Lung (tissue), 11 donors: ENCODE measurements at regions not wholly inside any gene's neighbourhood (a gene's known extent, or its start where the extent isn't known, plus 50 kb on each side); places are given as distances from the start of the nearest gene placed in this dataset.

Source experiments
- ATAC-seq: fragments of 200-7000 bp; cut with Tn5 transposase; one replicate; pipeline ENCODE4 v1.9.1; 2020; ENCODE audit warnings: moderate number of reproducible peaks; ENCODE audit not compliant: insufficient read depth, low FRiP score
- DNase-seq, 3 donors: peaks; one replicate each; pipeline ENCODE4 v3.0.0-alpha.2; 2013 to 2017
- H3K27ac ChIP-seq, 2 donors: one replicate each; pipeline ENCODE4 v1.5.1; 2013; ENCODE audit warnings: mild to moderate bottlenecking in 2 of 2, moderate library complexity in 2 of 2, control low read depth in 1 of 2, inconsistent platforms in 1 of 2, low read depth in 1 of 2, low read length in 1 of 2
- H3K27me3 ChIP-seq, 3 donors: one replicate each; pipeline ENCODE4 v1.5.1; 2013; ENCODE audit warnings: low read length in 2 of 3; ENCODE audit not compliant: control insufficient read depth in 3 of 3, insufficient read depth in 3 of 3
- H3K36me3 ChIP-seq, 4 donors: one replicate each; pipeline ENCODE4 v1.5.1; 2013; ENCODE audit warnings: low read length in 4 of 4, mild to moderate bottlenecking in 1 of 4, moderate library complexity in 1 of 4; ENCODE audit not compliant: control insufficient read depth in 4 of 4, insufficient read depth in 4 of 4
- H3K4me1 ChIP-seq, 5 donors: one replicate each; pipeline ENCODE4 v1.5.1; 2013; ENCODE audit warnings: low read length in 5 of 5, mild to moderate bottlenecking in 2 of 5, moderate library complexity in 1 of 5; ENCODE audit not compliant: control insufficient read depth in 5 of 5, insufficient read depth in 5 of 5
- H3K4me3 ChIP-seq: one replicate; pipeline ENCODE4 v1.5.1; 2013; ENCODE audit warnings: mild to moderate bottlenecking, control low read depth, moderate library complexity
- H3K9ac ChIP-seq, 2 donors: one replicate each; pipeline ENCODE4 v1.5.1; 2013; ENCODE audit warnings: low read length in 2 of 2, control low read depth in 1 of 2; ENCODE audit not compliant: insufficient read depth in 1 of 2
- H3K9me3 ChIP-seq, 4 donors: one replicate each; pipeline ENCODE4 v1.5.1; 2013; ENCODE audit warnings: low read length in 3 of 4, mild to moderate bottlenecking in 1 of 4, moderate library complexity in 1 of 4; ENCODE audit not compliant: control insufficient read depth in 4 of 4, insufficient read depth in 3 of 4
- WGBS, 2 donors: extraction: QIAGEN DNeasy Blood & Tissue Kit; methylation state at CpG; one replicate each; pipeline ENCODE4 v1.1.7; 2013; 5-methylcytosine and 5-hydroxymethylcytosine counted together
- TF ChIP-seq, protein P1 (sequence below): IDR thresholded peaks from 2 replicates; pipeline ENCODE4 v1.5.1; 2012; ENCODE audit warnings: mild to moderate bottlenecking; ENCODE audit errors: control extremely low read depth, extremely low read depth
- donor health status: control.
- donor health status: control.
- donor health status: Bipolar disorder and iron deficiency.
- donor health status: healthy.
- donor health status: DM: yes; HTN: yes; CAD: no.

DNA sequence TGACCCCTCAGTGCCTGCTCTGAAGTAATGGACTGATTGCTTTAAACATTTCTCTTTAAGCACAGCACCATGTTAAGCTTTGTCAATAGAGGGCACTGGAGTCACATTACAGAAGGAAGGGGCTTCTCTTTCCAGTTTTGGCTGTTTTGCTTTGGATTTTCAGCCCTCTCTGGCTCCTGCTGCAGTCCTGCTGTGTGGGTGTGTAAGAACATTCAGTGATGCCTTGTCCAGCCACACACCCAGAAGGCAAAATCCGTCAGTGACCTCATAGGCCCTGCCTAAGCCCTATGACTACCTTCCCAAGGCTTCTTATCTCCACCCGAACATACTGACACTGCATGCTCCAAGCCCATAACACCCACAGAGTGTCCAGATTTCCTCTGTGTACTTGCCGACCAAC is 215.3 kb upstream of the CTSO start:
- no peak overlapping the region for H3K4me3 ChIP-seq
- peak; percentile 56 to 87 (median 86) for DNase-seq
- 54 to 63% methylated on average over 3 of the region's 3 CpGs for WGBS, 2 donors
- no peak overlapping the region for H3K9ac ChIP-seq
- no peak overlapping the region for H3K27ac ChIP-seq
- peaks cover 0 to 3% (median 3%) of the 10 kb centered on the region in 5 donors for H3K4me1 ChIP-seq
- no peaks in the 10 kb centered on the region for H3K36me3 ChIP-seq
- H3K9me3 ChIP-seq = peaks cover 0 to 1% (median 0%) of the 10 kb centered on the region in 4 donors
- TF ChIP-seq, protein P1, sequence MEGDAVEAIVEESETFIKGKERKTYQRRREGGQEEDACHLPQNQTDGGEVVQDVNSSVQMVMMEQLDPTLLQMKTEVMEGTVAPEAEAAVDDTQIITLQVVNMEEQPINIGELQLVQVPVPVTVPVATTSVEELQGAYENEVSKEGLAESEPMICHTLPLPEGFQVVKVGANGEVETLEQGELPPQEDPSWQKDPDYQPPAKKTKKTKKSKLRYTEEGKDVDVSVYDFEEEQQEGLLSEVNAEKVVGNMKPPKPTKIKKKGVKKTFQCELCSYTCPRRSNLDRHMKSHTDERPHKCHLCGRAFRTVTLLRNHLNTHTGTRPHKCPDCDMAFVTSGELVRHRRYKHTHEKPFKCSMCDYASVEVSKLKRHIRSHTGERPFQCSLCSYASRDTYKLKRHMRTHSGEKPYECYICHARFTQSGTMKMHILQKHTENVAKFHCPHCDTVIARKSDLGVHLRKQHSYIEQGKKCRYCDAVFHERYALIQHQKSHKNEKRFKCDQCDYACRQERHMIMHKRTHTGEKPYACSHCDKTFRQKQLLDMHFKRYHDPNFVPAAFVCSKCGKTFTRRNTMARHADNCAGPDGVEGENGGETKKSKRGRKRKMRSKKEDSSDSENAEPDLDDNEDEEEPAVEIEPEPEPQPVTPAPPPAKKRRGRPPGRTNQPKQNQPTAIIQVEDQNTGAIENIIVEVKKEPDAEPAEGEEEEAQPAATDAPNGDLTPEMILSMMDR = no peak
- no peaks in the 10 kb centered on the region for H3K27me3 ChIP-seq
- peak; percentile 81 for ATAC-seq

DNA sequence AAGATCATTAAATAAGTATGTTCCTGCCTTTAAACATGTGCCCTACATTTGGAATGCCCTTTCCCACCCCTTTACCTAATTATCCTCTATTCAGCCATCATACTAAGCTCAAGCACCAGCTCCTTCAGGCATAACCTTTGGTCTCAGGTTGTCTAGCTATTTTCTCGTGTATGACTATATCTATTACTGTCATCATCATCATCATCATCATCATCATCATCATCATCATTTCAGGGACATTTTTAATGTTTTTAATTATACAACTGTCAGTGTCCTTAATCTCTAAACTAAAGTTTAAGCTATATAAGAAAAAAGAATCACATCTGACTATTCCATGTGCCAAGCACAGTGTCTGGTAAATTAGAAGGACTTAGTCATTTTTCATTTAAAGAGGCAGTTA is 214.6 kb upstream of the CTSO start:
- Histone ChIP-seq H3K4me1 (peaks cover 0 to 3% (median 3%) of the 10 kb centered on the region in 5 donors), H3K9ac (no peak overlapping the region), H3K27me3 (no peaks in the 10 kb centered on the region), H3K27ac (no peak overlapping the region), H3K36me3 (no peaks in the 10 kb centered on the region), H3K4me3 (no peak overlapping the region), H3K9me3 (no peaks in the 10 kb centered on the region)
- ATAC-seq = no peak
- DNase-seq = peak in 1 of 3 donors; percentile 11
- TF ChIP-seq, protein P1 = no peak
- 51 to 78% methylated on average over 1 of the region's 1 CpG for WGBS, 2 donors

GRCh38 chr4:156158747-156159146 is 205.1 kb upstream of the CTSO start:
- Histone ChIP-seq H3K4me1 (no peaks in the 10 kb centered on the region), H3K4me3 (no peak overlapping the region), H3K9me3 (no peaks in the 10 kb centered on the region), H3K27me3 (no peaks in the 10 kb centered on the region), H3K36me3 (no peaks in the 10 kb centered on the region), H3K27ac (no peak overlapping the region), H3K9ac (no peak overlapping the region)
- TF ChIP-seq, protein P1 = no peak
- no peak for ATAC-seq
- DNase-seq = no peak

DNA sequence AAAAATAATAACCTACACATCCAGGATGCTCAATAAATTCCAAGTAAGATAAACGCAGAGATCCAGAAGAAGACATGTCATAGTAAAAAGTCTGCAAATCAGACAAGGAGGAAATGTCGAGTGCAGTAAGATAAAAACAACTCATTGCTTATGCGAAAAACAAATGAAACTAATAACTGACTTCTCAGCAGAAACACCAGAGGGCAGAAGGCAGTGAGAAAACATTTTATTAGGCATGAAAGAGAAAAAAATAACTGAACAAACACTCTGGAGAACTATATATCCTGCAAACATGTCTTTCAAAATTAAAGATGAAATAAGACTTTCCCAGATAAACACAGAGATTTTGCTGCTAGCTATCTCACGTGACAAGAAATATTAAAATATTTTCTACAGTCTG is 201.3 kb upstream of the CTSO start:
- no peaks in the 10 kb centered on the region for H3K36me3 ChIP-seq
- no peak overlapping the region for H3K4me3 ChIP-seq
- H3K27me3 ChIP-seq = no peaks in the 10 kb centered on the region
- H3K27ac ChIP-seq = no peak overlapping the region
- no peak for DNase-seq
- no peak overlapping the region for H3K9ac ChIP-seq
- TF ChIP-seq, protein P1 = no peak
- ATAC-seq = no peak
- no peaks in the 10 kb centered on the region for H3K4me1 ChIP-seq
- no peaks in the 10 kb centered on the region for H3K9me3 ChIP-seq
- 84 to 88% methylated on average over 4 of the region's 4 CpGs for WGBS, 2 donors
